Panc1 (cell line): ENCODE measurements at regions not wholly inside any gene's neighbourhood (a gene's known extent, or its start where the extent isn't known, plus 50 kb on each side); places are given as distances from the start of the nearest gene placed in this dataset.

Experiments
- ATAC-seq: fragments of 200-7000 bp; cut with Tn5 transposase; 2 replicates; pipeline ENCODE4 v1.9.1; 2020; ENCODE audit warnings: mild to moderate bottlenecking, moderate library complexity
- BruUV-seq: library from RNA; stranded (reverse); fragments of 400-500 nt; replicated peaks from 2 replicates; lab custom pipeline; 2021; lab: Mats Ljungman, UMichigan
- CTCF ChIA-PET: fragments of 300-600 bp; sonication (Branson Sonifier 250); formaldehyde crosslinking; loops from one replicate; lab custom pipeline; 2022; ENCODE audit warnings: antibody characterized with exemption; lab: Charles Lee
- POLR2A ChIA-PET: fragments of 300-600 bp; sonication (Branson Sonifier 250); formaldehyde crosslinking; loops from one replicate; lab custom pipeline; 2022; ENCODE audit warnings: antibody characterized with exemption; lab: Charles Lee
- DNase-seq: peaks from one replicate; pipeline ENCODE4 v3.0.0-alpha.2; 2010; ENCODE audit warnings: low read depth, low spot score
- H3K27ac ChIP-seq: 2 replicates; pipeline ENCODE4 v1.5.1; 2011; ENCODE audit warnings: mild to moderate bottlenecking, low read length, inconsistent platforms
- H3K27me3 ChIP-seq: fragments of 200-500 bp; sonication (Bioruptor generic); 2 replicates; pipeline ENCODE4 v1.6.0; 2014; ENCODE audit warnings: low read length, inconsistent platforms; ENCODE audit not compliant: control insufficient read depth, insufficient read depth
- H3K36me3 ChIP-seq: fragments of 200-500 bp; sonication (Bioruptor generic); 2 replicates; pipeline ENCODE4 v1.5.1; 2014; ENCODE audit warnings: inconsistent platforms, mild to moderate bottlenecking, low read length, moderate library complexity; ENCODE audit not compliant: control insufficient read depth, insufficient read depth
- H3K4me1 ChIP-seq: 2 replicates; pipeline ENCODE4 v1.5.1; 2011; ENCODE audit warnings: inconsistent platforms, mild to moderate bottlenecking, low read length, moderate library complexity; ENCODE audit not compliant: control insufficient read depth, insufficient read depth
- H3K4me3 ChIP-seq, 2 experiments: 2 replicates each; pipeline ENCODE4 v1.5.1; 2011 to 2012; ENCODE audit warnings: low read depth in 2 of 2, low read length in 2 of 2, mild to moderate bottlenecking in 2 of 2, inconsistent platforms in 1 of 2, moderate library complexity in 1 of 2
- H3K9me3 ChIP-seq: fragments of 200-500 bp; sonication (Bioruptor generic); 2 replicates; pipeline ENCODE4 v1.5.1; 2014; ENCODE audit warnings: low read depth, mild to moderate bottlenecking, inconsistent platforms, low read length, moderate library complexity; ENCODE audit not compliant: control insufficient read depth, insufficient read depth
- POLR2AphosphoS5 ChIP-seq: IDR thresholded peaks from 2 replicates; pipeline ENCODE4 v1.6.1; 2012; ENCODE audit warnings: mild to moderate bottlenecking, low read depth, low read length, moderate library complexity
- SIN3A ChIP-seq: IDR thresholded peaks from 2 replicates; pipeline ENCODE4 v1.6.1; 2012; ENCODE audit warnings: low read depth, mild to moderate bottlenecking, low read length, moderate library complexity, borderline replicate concordance; ENCODE audit not compliant: insufficient read depth
- TCF7L2 ChIP-seq: IDR thresholded peaks from 2 replicates; pipeline ENCODE4 v1.6.1; 2011; ENCODE audit warnings: mild to moderate bottlenecking, low read depth, low read length, inconsistent platforms
- in situ Hi-C: cut with HindIII; loops from 2 replicates; pipeline ENCODE4 v1.10.0; 2016; ENCODE audit warnings: low sequenced_read_pairs, low pct_unique_long_range_greater_than_20kb
- intact Hi-C: fragments of 100-400 bp; cut with micrococcal nuclease; formaldehyde crosslinking; loops from one replicate; pipeline ENCODE4 v1.10.0; 2022; ENCODE audit not compliant: unreplicated experiment
- TF ChIP-seq, protein P1 (sequence below): fragments of 450-650 bp; IDR thresholded peaks from 2 replicates; pipeline ENCODE4 v1.5.1; 2017; ENCODE audit warnings: mild to moderate bottlenecking
- TF ChIP-seq, protein P2 (sequence below), 2 experiments: IDR thresholded peaks; 2 replicates each; pipeline ENCODE4 v1.6.1; 2011 to 2012; ENCODE audit warnings: low read depth in 2 of 2, control low read depth in 1 of 2, low read length in 1 of 2, mild to moderate bottlenecking in 1 of 2, moderate library complexity in 1 of 2; ENCODE audit not compliant: insufficient read depth in 1 of 2

DNA sequence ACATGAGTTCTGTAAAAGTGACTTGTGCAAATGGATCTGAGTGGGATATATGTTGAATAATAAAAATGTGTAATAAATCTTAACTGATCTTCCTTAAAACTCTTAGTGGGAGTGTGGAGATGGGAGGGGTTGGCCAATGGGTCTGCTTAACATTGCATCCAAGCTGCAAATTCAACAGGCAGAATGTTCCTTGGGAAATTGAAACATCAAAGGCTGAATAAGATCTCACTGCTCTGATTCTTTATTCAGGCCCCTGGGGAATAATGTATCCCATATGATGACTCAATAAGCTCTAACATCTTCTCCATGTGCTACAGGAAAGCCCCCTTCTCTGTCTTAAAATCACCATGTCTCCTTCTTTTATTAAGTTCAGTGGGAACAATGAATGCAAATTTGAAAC is 373.2 kb upstream of the PODXL start:
- no TSS peak for BruUV-seq
- no peak overlapping the region for H3K27ac ChIP-seq
- H3K27me3 ChIP-seq, result peaks cover 2% of the 10 kb centered on the region
- H3K4me1 ChIP-seq, result no peaks in the 10 kb centered on the region
- H3K9me3 ChIP-seq, result no peaks in the 10 kb centered on the region
- intact Hi-C loops (no loop called here), in situ Hi-C loops (no loop called here)
- ATAC-seq, result no peak
- H3K4me3 ChIP-seq, result no peak overlapping the region
- TF ChIP-seq, protein P1, sequence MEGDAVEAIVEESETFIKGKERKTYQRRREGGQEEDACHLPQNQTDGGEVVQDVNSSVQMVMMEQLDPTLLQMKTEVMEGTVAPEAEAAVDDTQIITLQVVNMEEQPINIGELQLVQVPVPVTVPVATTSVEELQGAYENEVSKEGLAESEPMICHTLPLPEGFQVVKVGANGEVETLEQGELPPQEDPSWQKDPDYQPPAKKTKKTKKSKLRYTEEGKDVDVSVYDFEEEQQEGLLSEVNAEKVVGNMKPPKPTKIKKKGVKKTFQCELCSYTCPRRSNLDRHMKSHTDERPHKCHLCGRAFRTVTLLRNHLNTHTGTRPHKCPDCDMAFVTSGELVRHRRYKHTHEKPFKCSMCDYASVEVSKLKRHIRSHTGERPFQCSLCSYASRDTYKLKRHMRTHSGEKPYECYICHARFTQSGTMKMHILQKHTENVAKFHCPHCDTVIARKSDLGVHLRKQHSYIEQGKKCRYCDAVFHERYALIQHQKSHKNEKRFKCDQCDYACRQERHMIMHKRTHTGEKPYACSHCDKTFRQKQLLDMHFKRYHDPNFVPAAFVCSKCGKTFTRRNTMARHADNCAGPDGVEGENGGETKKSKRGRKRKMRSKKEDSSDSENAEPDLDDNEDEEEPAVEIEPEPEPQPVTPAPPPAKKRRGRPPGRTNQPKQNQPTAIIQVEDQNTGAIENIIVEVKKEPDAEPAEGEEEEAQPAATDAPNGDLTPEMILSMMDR, result no peak
- TF ChIP-seq SIN3A (no peak), POLR2AphosphoS5 (no peak), TCF7L2 (no peak)
- TF ChIP-seq, protein P2, sequence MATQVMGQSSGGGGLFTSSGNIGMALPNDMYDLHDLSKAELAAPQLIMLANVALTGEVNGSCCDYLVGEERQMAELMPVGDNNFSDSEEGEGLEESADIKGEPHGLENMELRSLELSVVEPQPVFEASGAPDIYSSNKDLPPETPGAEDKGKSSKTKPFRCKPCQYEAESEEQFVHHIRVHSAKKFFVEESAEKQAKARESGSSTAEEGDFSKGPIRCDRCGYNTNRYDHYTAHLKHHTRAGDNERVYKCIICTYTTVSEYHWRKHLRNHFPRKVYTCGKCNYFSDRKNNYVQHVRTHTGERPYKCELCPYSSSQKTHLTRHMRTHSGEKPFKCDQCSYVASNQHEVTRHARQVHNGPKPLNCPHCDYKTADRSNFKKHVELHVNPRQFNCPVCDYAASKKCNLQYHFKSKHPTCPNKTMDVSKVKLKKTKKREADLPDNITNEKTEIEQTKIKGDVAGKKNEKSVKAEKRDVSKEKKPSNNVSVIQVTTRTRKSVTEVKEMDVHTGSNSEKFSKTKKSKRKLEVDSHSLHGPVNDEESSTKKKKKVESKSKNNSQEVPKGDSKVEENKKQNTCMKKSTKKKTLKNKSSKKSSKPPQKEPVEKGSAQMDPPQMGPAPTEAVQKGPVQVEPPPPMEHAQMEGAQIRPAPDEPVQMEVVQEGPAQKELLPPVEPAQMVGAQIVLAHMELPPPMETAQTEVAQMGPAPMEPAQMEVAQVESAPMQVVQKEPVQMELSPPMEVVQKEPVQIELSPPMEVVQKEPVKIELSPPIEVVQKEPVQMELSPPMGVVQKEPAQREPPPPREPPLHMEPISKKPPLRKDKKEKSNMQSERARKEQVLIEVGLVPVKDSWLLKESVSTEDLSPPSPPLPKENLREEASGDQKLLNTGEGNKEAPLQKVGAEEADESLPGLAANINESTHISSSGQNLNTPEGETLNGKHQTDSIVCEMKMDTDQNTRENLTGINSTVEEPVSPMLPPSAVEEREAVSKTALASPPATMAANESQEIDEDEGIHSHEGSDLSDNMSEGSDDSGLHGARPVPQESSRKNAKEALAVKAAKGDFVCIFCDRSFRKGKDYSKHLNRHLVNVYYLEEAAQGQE (IDR thresholded peaks at IDR 0.05; ENCODE audit: insufficient read depth in 1 of 2, low read depth in 2 of 2, low read length in 1 of 2), result no peak
- CTCF ChIA-PET, result no interaction called here
- POLR2A ChIA-PET, result no interaction called here
- H3K36me3 ChIP-seq, result no peaks in the 10 kb centered on the region
- DNase-seq, result no peak

DNA sequence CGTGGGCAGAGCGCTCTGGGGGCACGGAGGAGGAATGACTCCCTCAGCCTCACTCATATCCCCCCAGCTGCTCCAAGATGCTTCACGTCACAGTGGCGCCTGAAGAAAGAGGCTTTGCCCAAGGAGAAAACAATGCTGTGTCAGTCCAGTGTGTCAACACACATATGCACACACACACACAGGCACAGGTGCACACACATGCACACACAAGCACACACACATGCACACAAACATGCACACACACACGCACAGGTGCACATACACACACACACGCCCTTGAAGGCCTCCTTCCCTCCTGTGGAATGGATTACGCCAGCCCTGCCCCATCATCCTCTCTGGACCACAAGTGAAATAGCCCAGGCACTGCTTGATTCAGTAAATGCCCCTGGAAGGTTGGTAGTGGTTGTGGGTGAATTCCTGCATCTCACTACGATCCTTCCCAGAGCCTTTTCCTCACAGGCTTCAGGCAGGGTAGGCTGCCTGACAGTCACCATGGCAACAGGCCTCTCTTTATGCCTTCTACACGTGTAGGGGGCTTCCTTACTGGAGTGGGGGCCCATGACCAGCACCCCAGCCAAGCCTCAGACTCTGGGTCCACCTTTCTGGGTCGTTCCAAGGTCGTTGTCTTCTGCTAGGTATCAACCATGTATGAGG is 371.5 kb upstream of the PODXL start:
- Histone ChIP-seq H3K4me3 (no peak overlapping the region), H3K27me3 (peaks cover 2% of the 10 kb centered on the region), H3K9me3 (no peaks in the 10 kb centered on the region), H3K27ac (no peak overlapping the region), H3K4me1 (no peaks in the 10 kb centered on the region), H3K36me3 (no peaks in the 10 kb centered on the region)
- TF ChIP-seq, protein P1, result no peak
- no peak for TF ChIP-seq POLR2AphosphoS5
- TF ChIP-seq, protein P2 (IDR thresholded peaks at IDR 0.05; ENCODE audit: insufficient read depth in 1 of 2, low read depth in 2 of 2, low read length in 1 of 2), result no peak
- no peak for TF ChIP-seq SIN3A
- TF ChIP-seq TCF7L2, result no peak
- intact Hi-C loops, result no loop called here
- ATAC-seq (no peak), DNase-seq (no peak)
- in situ Hi-C loops, result no loop called here
- ChIA-PET POLR2A (no interaction called here), CTCF (no interaction called here)
- no TSS peak for BruUV-seq
